ENCODE measurements at regions not wholly inside any gene's neighbourhood (a gene's known extent, or its start where the extent isn't known, plus 50 kb on each side); places are given as distances from the start of the nearest gene placed in this dataset.

DNA sequence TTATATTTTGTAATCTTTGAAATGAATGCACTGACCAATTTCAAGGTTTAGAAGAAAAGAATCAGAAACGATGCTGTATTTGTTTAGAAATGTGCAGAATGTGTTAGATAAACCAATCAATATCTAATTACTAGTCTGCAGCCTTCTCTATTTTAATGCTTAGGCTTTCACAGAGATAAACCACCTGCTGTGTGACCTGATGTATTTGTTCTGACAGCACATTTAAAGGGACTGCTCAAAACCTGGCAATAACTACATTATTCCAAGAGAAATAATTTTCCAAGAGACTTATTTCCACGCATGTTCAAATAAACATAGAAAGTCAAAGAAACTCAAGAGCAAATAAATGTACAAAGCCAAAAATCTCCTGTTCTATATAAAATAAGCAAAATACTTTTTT, 641.6 kb upstream of the PCDH20 start:
- Mint-ChIP-seq H3K9me3 (peaks cover 7% of the 10 kb centered on the region), H3K4me1 (ENCODE audit: low read depth) (no peaks in the 10 kb centered on the region), H3K36me3 (ENCODE audit: low read depth) (no peaks in the 10 kb centered on the region), H3K27me3 (ENCODE audit: low read depth) (no peaks in the 10 kb centered on the region), H3K27ac (no peak overlapping the region), H3K4me3 (no peak overlapping the region)
- no peak for DNase-seq (ENCODE audit: low spot score)

DNA sequence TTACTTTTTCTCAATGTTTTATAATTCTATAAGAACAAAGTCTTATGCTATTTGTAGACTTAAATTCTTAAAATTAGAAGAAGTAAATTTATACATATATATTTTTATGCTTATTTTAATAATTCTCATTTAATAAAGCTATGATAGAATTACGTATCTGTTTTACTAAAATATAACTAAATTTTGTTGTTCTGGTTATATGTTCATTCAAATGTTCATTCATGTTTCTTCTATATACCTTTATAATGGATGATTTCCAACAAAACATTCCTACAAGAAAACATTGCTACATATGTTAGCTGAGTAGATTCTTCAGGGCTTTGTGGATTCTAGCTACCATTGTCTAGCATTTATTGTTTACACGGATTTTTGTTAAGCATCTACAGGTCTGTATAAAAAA, 634.3 kb upstream of the PCDH20 start:
- Mint-ChIP-seq H3K36me3 (ENCODE audit: low read depth) (no peaks in the 10 kb centered on the region), H3K4me3 (no peak overlapping the region), H3K4me1 (ENCODE audit: low read depth) (no peaks in the 10 kb centered on the region), H3K9me3 (peaks cover 16% of the 10 kb centered on the region), H3K27ac (no peak overlapping the region), H3K27me3 (ENCODE audit: low read depth) (no peaks in the 10 kb centered on the region)
- no peak for DNase-seq (ENCODE audit: low spot score)

DNA sequence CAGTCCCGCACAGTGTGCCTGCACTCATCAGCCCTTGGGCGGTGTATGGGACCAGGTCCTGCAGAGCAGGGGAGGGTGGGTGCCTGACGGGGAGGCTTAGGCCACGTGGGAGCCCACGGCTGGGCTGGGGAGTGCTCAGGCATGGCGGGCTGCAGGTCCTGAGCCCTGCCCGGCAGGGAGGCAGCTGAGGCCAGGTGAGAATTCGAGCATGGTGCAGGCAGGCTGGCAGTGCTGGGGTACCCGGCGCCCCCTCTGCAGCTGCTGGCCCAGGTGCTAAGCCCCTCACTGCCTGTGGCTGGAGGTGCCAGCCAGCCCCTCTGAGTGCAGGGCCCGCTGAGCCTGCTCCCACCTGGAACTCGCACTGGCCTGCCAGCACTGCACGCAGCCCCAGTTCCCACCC, 630.9 kb upstream of the PCDH20 start:
- no peaks in the 10 kb centered on the region for H3K4me1 Mint-ChIP-seq (ENCODE audit: low read depth)
- no peak overlapping the region for H3K4me3 Mint-ChIP-seq
- H3K36me3 Mint-ChIP-seq (ENCODE audit: low read depth): no peaks in the 10 kb centered on the region
- peaks cover 9% of the 10 kb centered on the region for H3K9me3 Mint-ChIP-seq
- no peaks in the 10 kb centered on the region for H3K27me3 Mint-ChIP-seq (ENCODE audit: low read depth)
- H3K27ac Mint-ChIP-seq: no peak overlapping the region
- DNase-seq (ENCODE audit: low spot score): no peak

DNA sequence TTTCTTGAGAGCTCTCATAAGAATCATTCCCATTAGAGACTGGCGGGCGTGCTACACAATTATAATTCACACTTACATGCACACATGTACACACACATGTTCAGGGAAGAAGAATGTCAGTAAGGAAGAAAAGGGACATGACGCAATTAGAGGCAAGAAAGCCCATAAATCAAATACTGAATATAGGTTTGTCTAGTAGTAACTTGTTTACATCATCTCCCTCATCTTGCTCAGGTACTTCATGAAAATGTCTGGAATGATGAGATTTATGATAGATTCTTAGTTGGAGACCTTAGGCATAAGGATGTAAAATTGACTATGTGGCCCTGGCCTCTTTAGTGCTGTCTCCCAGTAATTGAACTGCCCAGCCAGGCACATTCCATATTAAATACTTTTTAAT, 628.0 kb upstream of the PCDH20 start:
- DNase-seq (ENCODE audit: low spot score): no peak
- Mint-ChIP-seq H3K27ac (no peak overlapping the region), H3K9me3 (no peaks in the 10 kb centered on the region), H3K27me3 (ENCODE audit: low read depth) (no peaks in the 10 kb centered on the region), H3K4me3 (no peak overlapping the region), H3K36me3 (ENCODE audit: low read depth) (no peaks in the 10 kb centered on the region), H3K4me1 (ENCODE audit: low read depth) (no peaks in the 10 kb centered on the region)

DNA sequence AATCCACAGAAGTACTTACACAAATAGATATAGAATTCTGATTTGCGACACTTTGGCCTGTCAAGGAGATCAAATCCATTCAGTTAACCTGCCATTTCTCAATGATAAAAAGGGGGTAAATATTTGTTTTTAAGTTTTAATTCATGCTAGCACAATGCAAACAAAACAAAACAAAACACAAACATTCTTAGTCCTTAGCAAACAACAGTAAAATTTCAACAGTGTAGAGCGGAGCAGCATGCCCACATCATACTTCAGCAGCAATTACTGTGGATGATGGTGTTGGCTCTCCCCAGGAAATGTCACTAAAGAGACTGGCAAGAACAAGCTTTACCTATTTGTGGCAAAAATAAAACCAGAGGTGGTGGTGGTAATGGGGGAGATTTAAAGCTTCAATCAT, 625.2 kb upstream of the PCDH20 start:
- Mint-ChIP-seq H3K4me3 (no peak overlapping the region), H3K27me3 (ENCODE audit: low read depth) (no peaks in the 10 kb centered on the region), H3K27ac (no peak overlapping the region), H3K4me1 (ENCODE audit: low read depth) (no peaks in the 10 kb centered on the region), H3K36me3 (ENCODE audit: low read depth) (no peaks in the 10 kb centered on the region), H3K9me3 (peaks cover 7% of the 10 kb centered on the region)
- DNase-seq (ENCODE audit: low spot score): no peak

DNA sequence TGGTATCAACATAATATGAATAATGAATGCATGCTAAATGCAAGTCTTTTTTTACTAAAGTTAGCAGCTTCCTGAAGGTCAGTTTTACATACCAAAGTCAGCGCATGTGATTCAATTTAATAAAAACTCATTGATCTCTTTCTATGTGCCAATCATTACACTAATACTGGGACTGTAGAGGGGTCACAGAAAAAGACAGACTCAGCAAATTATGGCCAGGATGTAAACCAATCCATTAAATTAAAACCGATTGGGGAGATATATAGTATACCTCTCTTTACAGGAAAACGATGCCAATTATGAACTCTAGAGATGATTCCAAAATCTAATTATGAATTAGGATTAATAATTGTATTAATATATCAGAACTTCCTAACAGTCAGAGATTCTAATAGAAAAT, 624.4 kb upstream of the PCDH20 start:
- Mint-ChIP-seq H3K9me3 (peaks cover 7% of the 10 kb centered on the region), H3K4me1 (ENCODE audit: low read depth) (no peaks in the 10 kb centered on the region), H3K27ac (no peak overlapping the region), H3K27me3 (ENCODE audit: low read depth) (no peaks in the 10 kb centered on the region), H3K4me3 (no peak overlapping the region), H3K36me3 (ENCODE audit: low read depth) (no peaks in the 10 kb centered on the region)
- DNase-seq (ENCODE audit: low spot score): no peak

DNA sequence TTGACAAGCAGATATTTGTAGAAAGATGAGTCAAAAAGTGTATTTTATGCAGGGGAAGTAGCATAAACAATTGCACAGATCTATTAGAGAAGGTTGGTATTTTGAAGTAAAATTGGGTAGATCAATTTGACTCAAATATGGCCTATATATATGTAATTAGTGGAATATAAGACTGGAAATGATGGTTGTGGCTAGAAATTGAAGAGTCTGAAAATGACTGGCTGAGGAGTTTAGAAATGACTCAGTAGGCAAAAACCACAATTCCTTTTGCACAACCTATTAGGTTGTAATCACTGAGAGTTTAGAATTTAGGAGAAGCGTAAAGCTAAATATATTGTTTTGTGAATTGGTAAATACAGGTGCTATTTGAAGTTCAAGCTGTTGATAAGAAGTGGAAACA, 622.6 kb upstream of the PCDH20 start:
- peaks cover 10% of the 10 kb centered on the region for H3K9me3 Mint-ChIP-seq
- no peak overlapping the region for H3K4me3 Mint-ChIP-seq
- no peak overlapping the region for H3K27ac Mint-ChIP-seq
- H3K4me1 Mint-ChIP-seq (ENCODE audit: low read depth): no peaks in the 10 kb centered on the region
- no peaks in the 10 kb centered on the region for H3K36me3 Mint-ChIP-seq (ENCODE audit: low read depth)
- no peaks in the 10 kb centered on the region for H3K27me3 Mint-ChIP-seq (ENCODE audit: low read depth)
- no peak for DNase-seq (ENCODE audit: low spot score)

DNA sequence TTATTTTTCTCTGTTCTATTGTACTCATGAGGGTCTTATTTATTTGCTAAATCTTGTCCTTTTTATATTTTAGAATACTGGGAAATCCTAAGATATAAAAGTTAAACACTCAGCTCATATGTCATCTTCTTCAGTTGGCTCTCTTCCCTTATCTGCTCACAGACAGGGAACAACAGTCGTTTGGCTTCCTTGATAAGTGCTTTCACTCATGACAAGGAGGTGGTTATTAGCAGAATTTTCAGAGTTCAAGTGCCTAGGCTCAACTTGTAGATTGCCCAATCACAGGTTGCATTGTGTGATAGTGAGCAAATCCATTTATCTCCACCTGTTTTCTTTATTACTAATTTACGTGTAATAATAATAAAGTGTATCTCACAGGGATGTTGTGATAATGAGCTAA, 620.3 kb upstream of the PCDH20 start:
- Mint-ChIP-seq H3K4me3 (no peak overlapping the region), H3K9me3 (peaks cover 10% of the 10 kb centered on the region), H3K27me3 (ENCODE audit: low read depth) (no peaks in the 10 kb centered on the region), H3K4me1 (ENCODE audit: low read depth) (no peaks in the 10 kb centered on the region), H3K36me3 (ENCODE audit: low read depth) (no peaks in the 10 kb centered on the region), H3K27ac (no peak overlapping the region)
- DNase-seq (ENCODE audit: low spot score): no peak

DNA sequence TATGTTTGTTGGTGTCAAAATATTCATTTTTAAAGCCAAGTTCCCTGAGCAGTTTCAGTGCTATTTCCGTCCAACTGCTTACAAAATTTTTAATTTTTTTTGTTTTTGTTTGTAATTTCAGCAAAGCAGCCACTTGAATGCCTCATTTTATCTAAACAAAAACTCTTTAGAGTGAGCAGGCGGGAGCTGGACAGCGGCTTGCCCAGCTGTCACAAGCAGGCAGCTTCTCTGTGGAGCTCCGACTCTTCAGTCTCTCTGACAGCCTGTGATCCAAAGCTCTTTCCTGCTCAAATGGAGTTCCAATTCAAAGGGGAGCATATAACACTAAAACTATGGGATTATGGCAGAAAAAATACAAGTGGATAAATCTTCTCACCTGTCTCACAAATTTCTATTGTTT, 618.3 kb upstream of the PCDH20 start:
- DNase-seq (ENCODE audit: low spot score): no peak
- H3K27me3 Mint-ChIP-seq (ENCODE audit: low read depth): no peaks in the 10 kb centered on the region
- no peak overlapping the region for H3K27ac Mint-ChIP-seq
- no peaks in the 10 kb centered on the region for H3K36me3 Mint-ChIP-seq (ENCODE audit: low read depth)
- H3K4me3 Mint-ChIP-seq: no peak overlapping the region
- no peaks in the 10 kb centered on the region for H3K4me1 Mint-ChIP-seq (ENCODE audit: low read depth)
- H3K9me3 Mint-ChIP-seq: peaks cover 10% of the 10 kb centered on the region

DNA sequence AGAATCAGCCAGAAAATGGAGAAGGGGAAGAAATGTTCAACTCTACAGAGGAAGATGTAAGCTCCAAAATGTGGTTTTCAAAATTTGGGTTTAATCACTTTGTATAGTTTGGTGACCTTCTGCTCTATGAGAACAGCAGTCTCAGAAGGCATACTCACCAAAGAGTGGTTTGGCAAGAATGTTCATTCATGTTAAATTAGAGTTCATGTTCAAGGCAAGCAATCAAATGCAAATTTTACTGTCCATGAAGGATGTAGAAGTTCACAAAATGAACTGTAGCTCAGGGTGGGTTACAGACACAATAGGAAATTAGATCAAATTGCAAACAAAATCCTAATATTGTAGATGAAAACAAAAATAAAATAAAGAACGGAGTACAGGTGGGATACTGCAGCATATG, 606.7 kb upstream of the PCDH20 start:
- Mint-ChIP-seq H3K36me3 (ENCODE audit: low read depth) (no peaks in the 10 kb centered on the region), H3K4me1 (ENCODE audit: low read depth) (no peaks in the 10 kb centered on the region), H3K9me3 (peaks cover 5% of the 10 kb centered on the region), H3K27me3 (ENCODE audit: low read depth) (no peaks in the 10 kb centered on the region), H3K4me3 (no peak overlapping the region), H3K27ac (no peak overlapping the region)
- DNase-seq (ENCODE audit: low spot score): no peak

DNA sequence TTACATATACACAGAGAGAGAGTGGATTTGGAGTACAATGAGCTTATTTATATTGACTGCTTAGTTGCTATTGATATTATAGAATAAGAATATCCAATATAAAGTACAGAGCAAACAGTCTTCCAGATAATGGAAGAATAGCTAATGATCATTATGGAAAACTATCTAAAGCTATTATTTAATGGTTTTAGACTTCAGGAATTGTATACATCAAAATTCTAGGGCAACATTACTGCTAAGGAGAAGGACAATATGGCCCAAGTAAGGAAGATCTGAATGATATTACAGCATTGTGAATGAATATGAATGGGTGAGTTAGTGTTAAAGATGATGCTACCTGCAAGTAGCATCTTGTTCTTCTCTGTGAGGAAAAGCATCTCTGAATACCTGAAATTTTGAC, 604.2 kb upstream of the PCDH20 start:
- no peak overlapping the region for H3K4me3 Mint-ChIP-seq
- no peak overlapping the region for H3K27ac Mint-ChIP-seq
- no peaks in the 10 kb centered on the region for H3K27me3 Mint-ChIP-seq (ENCODE audit: low read depth)
- H3K36me3 Mint-ChIP-seq (ENCODE audit: low read depth): no peaks in the 10 kb centered on the region
- H3K4me1 Mint-ChIP-seq (ENCODE audit: low read depth): no peaks in the 10 kb centered on the region
- no peaks in the 10 kb centered on the region for H3K9me3 Mint-ChIP-seq
- DNase-seq (ENCODE audit: low spot score): no peak

DNA sequence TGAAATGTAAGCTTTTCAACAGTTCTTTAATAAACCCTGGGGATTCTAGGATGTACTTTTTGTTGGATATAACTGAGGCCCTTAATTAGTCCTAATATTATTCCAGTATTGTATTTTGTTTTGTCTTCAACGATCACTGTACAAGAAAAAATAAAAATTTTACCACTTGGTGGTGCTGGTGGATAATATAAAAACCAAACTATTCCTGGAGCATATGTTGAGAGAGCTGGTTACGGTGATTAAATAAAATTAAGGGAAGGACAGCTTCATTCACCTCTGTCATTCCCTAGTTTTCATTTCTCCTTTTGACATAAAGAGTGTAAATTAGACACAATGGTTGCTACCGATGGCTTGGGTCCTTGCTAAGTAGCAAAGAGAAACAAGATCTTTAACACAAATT, 598.6 kb upstream of the PCDH20 start:
- Mint-ChIP-seq H3K4me1 (ENCODE audit: low read depth) (no peaks in the 10 kb centered on the region), H3K4me3 (no peak overlapping the region), H3K36me3 (ENCODE audit: low read depth) (no peaks in the 10 kb centered on the region), H3K9me3 (no peaks in the 10 kb centered on the region), H3K27ac (no peak overlapping the region), H3K27me3 (ENCODE audit: low read depth) (no peaks in the 10 kb centered on the region)
- no peak for DNase-seq (ENCODE audit: low spot score)

DNA sequence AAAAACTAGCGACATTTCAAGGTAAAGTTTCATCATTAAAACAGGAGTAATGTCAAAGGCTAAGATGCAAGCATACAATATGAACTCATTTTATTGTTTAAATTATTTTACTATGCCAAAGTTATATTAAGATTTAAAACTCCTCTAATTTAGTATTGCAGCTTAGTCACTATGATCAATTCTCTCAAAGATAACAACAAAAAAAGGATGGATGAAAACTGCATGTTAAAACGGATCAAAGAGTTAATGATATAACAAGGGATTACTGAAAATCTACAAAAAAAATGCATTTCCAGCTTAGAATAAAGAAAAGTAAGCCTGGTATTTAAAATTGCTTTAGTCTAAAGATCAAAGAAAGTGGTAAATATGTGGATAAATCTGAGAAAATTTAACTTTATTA, 587.8 kb upstream of the PCDH20 start:
- H3K36me3 Mint-ChIP-seq (ENCODE audit: low read depth): no peaks in the 10 kb centered on the region
- no peak for DNase-seq (ENCODE audit: low spot score)
- no peaks in the 10 kb centered on the region for H3K27me3 Mint-ChIP-seq (ENCODE audit: low read depth)
- H3K4me3 Mint-ChIP-seq: no peak overlapping the region
- H3K9me3 Mint-ChIP-seq: peaks cover 9% of the 10 kb centered on the region
- H3K4me1 Mint-ChIP-seq (ENCODE audit: low read depth): no peaks in the 10 kb centered on the region
- no peak overlapping the region for H3K27ac Mint-ChIP-seq

DNA sequence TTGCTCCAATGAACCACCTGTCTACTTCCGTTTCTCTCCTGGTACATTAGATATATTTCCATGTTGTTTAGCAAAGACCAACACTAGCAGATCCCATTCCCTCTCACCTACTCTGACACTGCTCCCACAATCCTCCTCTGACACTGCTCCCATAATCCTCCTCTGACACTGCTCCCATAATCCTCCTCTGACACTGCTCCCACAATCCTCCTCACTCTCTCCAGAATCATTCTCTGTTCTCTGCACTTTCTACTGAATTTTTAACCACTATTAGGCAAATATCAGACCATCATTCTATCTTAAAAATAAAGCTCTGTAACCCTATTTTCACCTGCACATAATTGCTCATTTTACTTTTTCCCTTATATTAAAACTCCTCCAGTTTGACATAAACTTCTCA, 578.5 kb upstream of the PCDH20 start:
- no peak for DNase-seq (ENCODE audit: low spot score)
- no peaks in the 10 kb centered on the region for H3K4me1 Mint-ChIP-seq (ENCODE audit: low read depth)
- H3K27ac Mint-ChIP-seq: no peak overlapping the region
- no peaks in the 10 kb centered on the region for H3K36me3 Mint-ChIP-seq (ENCODE audit: low read depth)
- H3K27me3 Mint-ChIP-seq (ENCODE audit: low read depth): no peaks in the 10 kb centered on the region
- no peak overlapping the region for H3K4me3 Mint-ChIP-seq
- H3K9me3 Mint-ChIP-seq: peaks cover 16% of the 10 kb centered on the region

DNA sequence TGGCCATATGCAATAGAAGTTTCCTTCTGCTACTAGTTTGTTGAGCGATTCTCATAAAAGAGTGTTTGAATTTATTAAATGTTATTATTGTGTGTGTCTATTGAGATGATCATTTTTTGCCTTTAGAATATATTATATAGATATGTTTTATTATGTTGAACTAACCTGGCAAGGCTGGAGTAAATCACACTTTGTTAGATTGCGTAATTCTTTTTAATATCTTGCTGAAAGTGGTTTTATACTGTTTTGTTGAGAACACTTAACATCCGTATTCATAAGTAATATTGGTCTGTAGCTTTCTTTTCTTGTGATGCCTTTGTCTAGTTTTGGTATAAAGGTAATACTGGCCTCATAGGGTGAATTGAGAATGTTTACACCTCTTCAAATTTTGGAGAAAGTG, 574.3 kb upstream of the PCDH20 start:
- Mint-ChIP-seq H3K36me3 (ENCODE audit: low read depth) (no peaks in the 10 kb centered on the region), H3K4me1 (ENCODE audit: low read depth) (no peaks in the 10 kb centered on the region), H3K27ac (no peak overlapping the region), H3K4me3 (no peak overlapping the region), H3K9me3 (no peaks in the 10 kb centered on the region), H3K27me3 (ENCODE audit: low read depth) (no peaks in the 10 kb centered on the region)
- DNase-seq (ENCODE audit: low spot score): no peak

DNA sequence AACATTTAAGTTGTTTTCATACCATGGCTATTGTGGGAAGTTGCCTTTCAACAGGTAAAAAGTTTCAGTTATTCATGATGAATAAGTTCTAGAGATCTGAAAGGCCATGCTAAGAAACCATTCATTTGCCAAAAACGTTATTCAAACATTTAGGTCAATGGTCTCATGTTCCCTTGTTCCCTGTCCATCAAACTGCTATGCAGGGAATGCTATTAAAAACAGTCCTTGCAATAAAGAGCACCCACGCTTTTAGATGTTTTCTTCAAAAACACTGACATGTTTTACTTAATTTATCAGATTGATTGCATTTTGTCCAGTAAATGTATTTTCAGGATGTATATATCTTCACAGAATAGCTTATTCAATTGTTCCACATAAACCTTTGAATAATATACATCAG, 573.2 kb upstream of the PCDH20 start:
- DNase-seq (ENCODE audit: low spot score): no peak
- no peak overlapping the region for H3K27ac Mint-ChIP-seq
- no peak overlapping the region for H3K4me3 Mint-ChIP-seq
- no peaks in the 10 kb centered on the region for H3K9me3 Mint-ChIP-seq
- no peaks in the 10 kb centered on the region for H3K4me1 Mint-ChIP-seq (ENCODE audit: low read depth)
- H3K36me3 Mint-ChIP-seq (ENCODE audit: low read depth): no peaks in the 10 kb centered on the region
- H3K27me3 Mint-ChIP-seq (ENCODE audit: low read depth): no peaks in the 10 kb centered on the region
